Glutamatergic neuron (in vitro differentiated cells): ENCODE measurements at regions not wholly inside any gene's neighbourhood (a gene's known extent, or its start where the extent isn't known, plus 50 kb on each side); places are given as distances from the start of the nearest gene placed in this dataset.

Experiments
- DNase-seq: peaks from one replicate; pipeline ENCODE4 v3.0.0; 2022
- H3K27ac Mint-ChIP-seq: one replicate; pipeline ENCODE4 v1.8.0; 2020; ENCODE audit warnings: mild to moderate bottlenecking, mixed read lengths, inconsistent platforms; ENCODE audit not compliant: unreplicated experiment
- H3K27me3 Mint-ChIP-seq: one replicate; pipeline ENCODE4 v1.8.0; 2020; ENCODE audit warnings: mild to moderate bottlenecking, moderate library complexity, mixed read lengths, inconsistent platforms; ENCODE audit not compliant: unreplicated experiment
- H3K36me3 Mint-ChIP-seq: one replicate; pipeline ENCODE4 v1.8.0; 2020; ENCODE audit warnings: mild to moderate bottlenecking, mixed read lengths, inconsistent platforms; ENCODE audit not compliant: unreplicated experiment
- H3K4me1 Mint-ChIP-seq: one replicate; pipeline ENCODE4 v1.8.0; 2020; ENCODE audit warnings: mild to moderate bottlenecking, low read depth, mixed read lengths, inconsistent platforms; ENCODE audit not compliant: unreplicated experiment
- H3K4me3 Mint-ChIP-seq: one replicate; pipeline ENCODE4 v1.8.0; 2020; ENCODE audit warnings: mild to moderate bottlenecking, mixed read lengths, inconsistent platforms; ENCODE audit not compliant: unreplicated experiment
- H3K9me3 Mint-ChIP-seq: one replicate; pipeline ENCODE4 v1.8.0; 2020; ENCODE audit warnings: mild to moderate bottlenecking, moderate library complexity, mixed read lengths, inconsistent platforms; ENCODE audit not compliant: unreplicated experiment
- CTCF ChIP-seq: fragments of 200-600 bp; sonication (generic); IDR thresholded peaks from one replicate; pipeline ENCODE4 v1.5.0; 2021; ENCODE audit not compliant: partially characterized antibody, unreplicated experiment

- Mint-ChIP-seq H3K27ac (no peak overlapping the region), H3K4me1 (peaks cover 2% of the 10 kb centered on the region), H3K9me3 (peaks cover 4% of the 10 kb centered on the region), H3K36me3 (no peaks in the 10 kb centered on the region), H3K4me3 (no peak overlapping the region), H3K27me3 (no peaks in the 10 kb centered on the region)
- no peak for DNase-seq
- TF ChIP-seq CTCF, result no peak
Observed at GRCh38 chr10:113232928-113233511, 283.0 kb downstream of the TCF7L2 start.

- DNase-seq, result no peak
- no peak overlapping the region for H3K27ac Mint-ChIP-seq
- peaks cover 2% of the 10 kb centered on the region for H3K4me1 Mint-ChIP-seq
- H3K9me3 Mint-ChIP-seq, result peaks cover 4% of the 10 kb centered on the region
- TF ChIP-seq CTCF, result no peak
- no peak overlapping the region for H3K4me3 Mint-ChIP-seq
- no peaks in the 10 kb centered on the region for H3K36me3 Mint-ChIP-seq
- H3K27me3 Mint-ChIP-seq, result no peaks in the 10 kb centered on the region
Observed at GRCh38 chr10:113234481-113234880, 284.4 kb downstream of the TCF7L2 start.

- TF ChIP-seq CTCF, result no peak
- no peaks in the 10 kb centered on the region for H3K4me1 Mint-ChIP-seq
- H3K36me3 Mint-ChIP-seq, result no peaks in the 10 kb centered on the region
- H3K27me3 Mint-ChIP-seq, result no peaks in the 10 kb centered on the region
- no peak for DNase-seq
- no peak overlapping the region for H3K27ac Mint-ChIP-seq
- no peak overlapping the region for H3K4me3 Mint-ChIP-seq
- peaks cover 4% of the 10 kb centered on the region for H3K9me3 Mint-ChIP-seq
Observed at GRCh38 chr10:113235508-113235907, 285.5 kb downstream of the TCF7L2 start.

- peaks cover 4% of the 10 kb centered on the region for H3K9me3 Mint-ChIP-seq
- no peaks in the 10 kb centered on the region for H3K27me3 Mint-ChIP-seq
- no peaks in the 10 kb centered on the region for H3K4me1 Mint-ChIP-seq
- H3K27ac Mint-ChIP-seq, result no peak overlapping the region
- no peak for DNase-seq
- no peak overlapping the region for H3K4me3 Mint-ChIP-seq
- no peak for TF ChIP-seq CTCF
- no peaks in the 10 kb centered on the region for H3K36me3 Mint-ChIP-seq
Observed at GRCh38 chr10:113236998-113237397, 287.0 kb downstream of the TCF7L2 start.

- Mint-ChIP-seq H3K4me1 (no peaks in the 10 kb centered on the region), H3K27ac (peak overlapping the region; percentile 2), H3K27me3 (no peaks in the 10 kb centered on the region), H3K9me3 (peaks cover 2% of the 10 kb centered on the region), H3K36me3 (no peaks in the 10 kb centered on the region), H3K4me3 (no peak overlapping the region)
- TF ChIP-seq CTCF, result no peak
- DNase-seq, result no peak
Observed at GRCh38 chr10:113239566-113240350, 289.7 kb downstream of the TCF7L2 start.
